A673 (cell line): ENCODE measurements at regions not wholly inside any gene's neighbourhood (a gene's known extent, or its start where the extent isn't known, plus 50 kb on each side); places are given as distances from the start of the nearest gene placed in this dataset.

Experiments used
- BruUV-seq: library from RNA; stranded (reverse); fragments of 400-500 nt; replicated peaks from 2 replicates; lab custom pipeline; 2021; lab: Mats Ljungman, UMichigan
- CTCF ChIA-PET: fragments of 300-600 bp; sonication (Branson Sonifier 250); formaldehyde crosslinking; loops from one replicate; lab custom pipeline; 2022; ENCODE audit warnings: antibody characterized with exemption; lab: Charles Lee
- POLR2A ChIA-PET: fragments of 300-600 bp; sonication (Branson Sonifier 250); formaldehyde crosslinking; loops from one replicate; lab custom pipeline; 2022; ENCODE audit warnings: antibody characterized with exemption; ENCODE audit not compliant: low non-redundant PET; lab: Charles Lee
- DNase-seq: peaks from one replicate; pipeline ENCODE4 v3.0.0-alpha.2; 2015; ENCODE audit warnings: low spot score
- H3K27ac ChIP-seq: fragments of 200-600 bp; sonication (generic); 2 replicates; pipeline ENCODE4 v1.5.1; 2016; ENCODE audit warnings: mixed run types, low read depth, mild to moderate bottlenecking, mixed read lengths, antibody characterized with exemption, low read length; ENCODE audit not compliant: poor library complexity, severe bottlenecking
- H3K27me3 ChIP-seq: fragments of 200-600 bp; sonication (generic); replicated peaks from 2 replicates; pipeline ENCODE4 v1.6.1; 2017; ENCODE audit warnings: mixed run types, low read depth, mild to moderate bottlenecking, mixed read lengths, antibody characterized with exemption, low read length; ENCODE audit not compliant: insufficient read depth, poor library complexity
- H3K36me3 ChIP-seq: fragments of 200-600 bp; sonication (generic); 2 replicates; pipeline ENCODE4 v1.6.1; 2016; ENCODE audit warnings: mixed run types, mild to moderate bottlenecking, mixed read lengths, antibody characterized with exemption, low read length; ENCODE audit not compliant: insufficient read depth, poor library complexity, severe bottlenecking
- H3K4me1 ChIP-seq: fragments of 200-600 bp; sonication (generic); 2 replicates; pipeline ENCODE4 v1.6.1; 2017; ENCODE audit warnings: mixed run types, mild to moderate bottlenecking, mixed read lengths, antibody characterized with exemption, low read length; ENCODE audit not compliant: insufficient read depth, poor library complexity, severe bottlenecking
- H3K4me3 ChIP-seq: fragments of 200-600 bp; sonication (generic); 2 replicates; pipeline ENCODE4 v1.5.1; 2016; ENCODE audit warnings: low read depth, mixed run types, mild to moderate bottlenecking, mixed read lengths, low read length; ENCODE audit not compliant: poor library complexity, severe bottlenecking
- H3K9me3 ChIP-seq: fragments of 200-600 bp; sonication (generic); 2 replicates; pipeline ENCODE4 v1.6.1; 2016; ENCODE audit warnings: mixed run types, low read depth, mild to moderate bottlenecking, mixed read lengths, antibody characterized with exemption, low read length; ENCODE audit not compliant: poor library complexity, severe bottlenecking
- EZH2 ChIP-seq: fragments of 200-600 bp; sonication (generic); IDR thresholded peaks from 2 replicates; pipeline ENCODE4 v1.6.1; 2017; ENCODE audit warnings: borderline replicate concordance, low read depth, mild to moderate bottlenecking, mixed read lengths, antibody characterized with exemption, low read length; ENCODE audit not compliant: poor library complexity, severe bottlenecking
- intact Hi-C: fragments of 100-400 bp; cut with micrococcal nuclease; formaldehyde crosslinking; loops from one replicate; pipeline ENCODE4 v1.10.0; 2022; ENCODE audit not compliant: unreplicated experiment
- TF ChIP-seq, protein P1 (sequence below): fragments of 300-800, 200-600 bp; sonication (generic); conservative IDR thresholded peaks from 2 replicates; pipeline ENCODE4 v1.5.1; 2017; ENCODE audit warnings: low read depth, mild to moderate bottlenecking, antibody characterized with exemption, low read length, moderate library complexity, mixed read lengths

DNA sequence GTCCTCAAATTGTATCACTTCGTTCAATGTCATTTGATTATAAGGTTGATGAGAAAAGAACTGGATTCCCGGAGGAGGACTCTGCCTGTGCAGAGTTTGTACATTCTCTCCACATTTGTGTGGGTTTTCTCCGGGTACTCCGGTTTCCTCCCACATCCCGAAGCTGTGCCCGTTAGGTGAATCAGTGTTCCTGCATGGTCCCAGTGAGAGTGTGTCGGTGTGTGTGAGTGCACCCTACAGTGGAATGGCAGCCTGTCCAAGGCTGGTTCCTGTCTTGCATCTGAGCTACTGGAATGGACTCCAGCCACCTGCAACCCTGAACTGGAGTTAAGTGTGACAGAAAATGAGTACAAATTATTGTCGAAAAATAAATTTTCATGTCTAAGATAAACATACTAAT, 92.2 kb upstream of the KCTD3 start:
- no peaks in the 10 kb centered on the region for H3K36me3 ChIP-seq
- no TSS peak for BruUV-seq
- no peak overlapping the region for H3K4me3 ChIP-seq
- H3K4me1 ChIP-seq = no peaks in the 10 kb centered on the region
- no peak for DNase-seq
- intact Hi-C loops = no loop called here
- POLR2A ChIA-PET = no interaction called here
- H3K27ac ChIP-seq = no peak overlapping the region
- no peaks in the 10 kb centered on the region for H3K9me3 ChIP-seq
- TF ChIP-seq, protein P1, sequence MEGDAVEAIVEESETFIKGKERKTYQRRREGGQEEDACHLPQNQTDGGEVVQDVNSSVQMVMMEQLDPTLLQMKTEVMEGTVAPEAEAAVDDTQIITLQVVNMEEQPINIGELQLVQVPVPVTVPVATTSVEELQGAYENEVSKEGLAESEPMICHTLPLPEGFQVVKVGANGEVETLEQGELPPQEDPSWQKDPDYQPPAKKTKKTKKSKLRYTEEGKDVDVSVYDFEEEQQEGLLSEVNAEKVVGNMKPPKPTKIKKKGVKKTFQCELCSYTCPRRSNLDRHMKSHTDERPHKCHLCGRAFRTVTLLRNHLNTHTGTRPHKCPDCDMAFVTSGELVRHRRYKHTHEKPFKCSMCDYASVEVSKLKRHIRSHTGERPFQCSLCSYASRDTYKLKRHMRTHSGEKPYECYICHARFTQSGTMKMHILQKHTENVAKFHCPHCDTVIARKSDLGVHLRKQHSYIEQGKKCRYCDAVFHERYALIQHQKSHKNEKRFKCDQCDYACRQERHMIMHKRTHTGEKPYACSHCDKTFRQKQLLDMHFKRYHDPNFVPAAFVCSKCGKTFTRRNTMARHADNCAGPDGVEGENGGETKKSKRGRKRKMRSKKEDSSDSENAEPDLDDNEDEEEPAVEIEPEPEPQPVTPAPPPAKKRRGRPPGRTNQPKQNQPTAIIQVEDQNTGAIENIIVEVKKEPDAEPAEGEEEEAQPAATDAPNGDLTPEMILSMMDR = no peak
- no peak for TF ChIP-seq EZH2
- peaks cover 5% of the 10 kb centered on the region for H3K27me3 ChIP-seq
- CTCF ChIA-PET = no interaction called here

DNA sequence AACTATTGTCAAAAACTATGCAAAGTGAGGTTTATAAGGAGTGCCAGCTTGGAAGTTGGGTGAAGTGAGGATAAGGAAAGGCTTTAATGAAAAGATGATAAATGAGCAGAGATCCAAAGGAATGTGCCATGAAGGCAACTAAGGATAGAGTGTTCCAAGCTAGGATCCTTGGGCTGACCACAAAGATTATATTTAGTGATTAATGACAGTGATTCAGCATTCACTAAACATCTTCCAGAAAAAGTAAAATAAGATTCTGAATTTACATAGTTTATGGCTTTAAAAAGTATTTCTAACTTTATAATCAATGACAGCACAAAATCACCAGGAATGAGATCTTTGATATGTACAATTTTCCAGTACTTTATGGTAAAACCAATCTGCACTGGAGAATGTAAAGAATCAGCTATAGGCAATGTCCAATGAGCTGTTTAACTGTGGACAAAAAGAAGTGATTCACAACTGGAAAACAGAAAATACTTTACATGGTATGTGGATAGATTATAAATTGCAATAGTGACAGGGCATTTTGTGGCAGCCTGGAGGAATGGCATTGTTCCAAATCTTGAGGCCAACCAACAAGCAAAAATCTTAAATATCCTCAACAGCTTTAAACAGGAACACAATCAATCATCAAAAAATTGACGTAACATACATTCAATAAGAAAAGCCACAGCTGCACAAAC, 91.2 kb upstream of the KCTD3 start:
- Histone ChIP-seq H3K27ac (no peak overlapping the region), H3K4me1 (no peaks in the 10 kb centered on the region), H3K4me3 (no peak overlapping the region), H3K36me3 (no peaks in the 10 kb centered on the region), H3K27me3 (peaks cover 5% of the 10 kb centered on the region), H3K9me3 (no peaks in the 10 kb centered on the region)
- POLR2A ChIA-PET = no interaction called here
- no TSS peak for BruUV-seq
- no peak for DNase-seq
- CTCF ChIA-PET = no interaction called here
- intact Hi-C loops = no loop called here
- TF ChIP-seq, protein P1 = no peak
- no peak for TF ChIP-seq EZH2

DNA sequence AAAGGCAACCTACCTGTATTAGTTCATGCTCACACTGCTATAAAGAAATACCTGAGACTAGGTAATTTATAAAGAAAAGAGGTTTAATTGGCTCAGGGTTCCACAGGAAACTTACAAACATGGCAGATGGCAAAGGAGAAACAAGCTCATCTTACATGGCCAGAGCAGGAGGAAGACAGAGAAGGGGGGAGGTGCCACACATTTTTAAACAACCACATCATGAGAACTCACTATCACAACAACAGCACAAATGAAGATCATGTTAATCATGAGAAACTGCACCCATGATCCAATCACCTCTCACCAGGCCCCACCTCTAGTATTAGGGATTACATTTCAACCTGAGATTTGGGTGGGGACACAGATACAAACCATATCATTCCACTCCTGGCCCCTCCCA, 90.6 kb upstream of the KCTD3 start:
- Histone ChIP-seq H3K4me3 (no peak overlapping the region), H3K27ac (no peak overlapping the region), H3K36me3 (no peaks in the 10 kb centered on the region), H3K27me3 (peaks cover 5% of the 10 kb centered on the region), H3K4me1 (no peaks in the 10 kb centered on the region), H3K9me3 (no peaks in the 10 kb centered on the region)
- ChIA-PET CTCF (no interaction called here), POLR2A (no interaction called here)
- intact Hi-C loops = no loop called here
- no peak for TF ChIP-seq EZH2
- TF ChIP-seq, protein P1 = no peak
- no peak for DNase-seq
- BruUV-seq = no TSS peak
